H1 (cell line): ENCODE measurements at regions not wholly inside any gene's neighbourhood (a gene's known extent, or its start where the extent isn't known, plus 50 kb on each side); places are given as distances from the start of the nearest gene placed in this dataset.

Experiments
- CTCF ChIA-PET: fragments of 300-600 bp; sonication (Branson Sonifier 250); formaldehyde crosslinking; loops from one replicate; lab custom pipeline; 2021; ENCODE audit not compliant: partially characterized antibody; lab: Charles Lee
- POLR2A ChIA-PET: fragments of 300-600 bp; sonication (Branson Sonifier 250); formaldehyde crosslinking; loops from one replicate; lab custom pipeline; 2021; ENCODE audit warnings: inconsistent platforms; ENCODE audit not compliant: partially characterized antibody; lab: Charles Lee
- DNase-seq, 2 experiments: peaks; one replicate each; pipeline versions ENCODE4 v3.0.0 to v3.0.0-alpha.2; 2010 to 2022; ENCODE audit warnings: low spot score in 2 of 2, low read depth in 1 of 2, mixed read lengths in 1 of 2
- FAIRE-seq: peaks from 2 replicates; lab custom pipeline; 2011; peaks lifted over from hg19 to GRCh38; lab: Jason Lieb, UNC
- H2AFZ ChIP-seq: 2 replicates; pipeline ENCODE4 v1.8.1; 2012; ENCODE audit warnings: low read length, inconsistent platforms
- H2AK5ac ChIP-seq: 2 replicates; pipeline ENCODE4 v1.6.1; 2013; ENCODE audit warnings: low read depth, low read length
- H2BK120ac ChIP-seq: replicated peaks from 2 replicates; pipeline ENCODE3; 2013; ENCODE audit warnings: low read depth, low read length, inconsistent platforms
- H2BK12ac ChIP-seq: 2 replicates; pipeline ENCODE4 v1.6.1; 2013; ENCODE audit warnings: low read depth, low read length
- H2BK15ac ChIP-seq: 2 replicates; pipeline ENCODE4 v1.6.1; 2013; ENCODE audit warnings: low read length
- H2BK20ac ChIP-seq: 2 replicates; pipeline ENCODE4 v1.6.1; 2013; ENCODE audit warnings: low read length
- H2BK5ac ChIP-seq: 2 replicates; pipeline ENCODE4 v1.6.1; 2013; ENCODE audit warnings: low read depth, low read length
- H3K14ac ChIP-seq: 2 replicates; pipeline ENCODE4 v1.6.1; 2013; ENCODE audit warnings: inconsistent platforms; ENCODE audit not compliant: insufficient read length
- H3K18ac ChIP-seq: 2 replicates; pipeline ENCODE4 v1.6.1; 2013; ENCODE audit warnings: low read length; ENCODE audit errors: extremely low read depth
- H3K23ac ChIP-seq: 2 replicates; pipeline ENCODE4 v1.6.1; 2013; ENCODE audit warnings: inconsistent platforms; ENCODE audit not compliant: insufficient read length
- H3K23me2 ChIP-seq: 2 replicates; pipeline ENCODE4 v1.6.1; 2013; ENCODE audit warnings: low read depth, low read length
- H3K27ac ChIP-seq: 2 replicates; pipeline ENCODE4 v1.6.1; 2011; ENCODE audit warnings: low read depth, low read length, inconsistent platforms
- H3K27me3 ChIP-seq, 4 experiments: replicated peaks in 1 of 4; 1 replicate in 1 of 4; 2 replicates in 3 of 4; pipeline versions ENCODE4 v1.6.1 to v1.8.1; 2011 to 2013; ENCODE audit warnings: low read length in 3 of 4, mild to moderate bottlenecking in 3 of 4, inconsistent platforms in 2 of 4, mixed read lengths in 2 of 4, moderate library complexity in 1 of 4; ENCODE audit not compliant: control insufficient read depth in 3 of 4, insufficient read depth in 3 of 4; ENCODE audit errors: extremely low read depth in 1 of 4
- H3K36me3 ChIP-seq, 4 experiments: 2 replicates each; pipeline versions ENCODE4 v1.6.1 to v1.8.1; 2011 to 2013; ENCODE audit warnings: mild to moderate bottlenecking in 4 of 4, low read length in 3 of 4, moderate library complexity in 2 of 4, control low read depth in 1 of 4, inconsistent platforms in 1 of 4; ENCODE audit not compliant: insufficient read depth in 4 of 4, control insufficient read depth in 2 of 4
- H3K4ac ChIP-seq: replicated peaks from 2 replicates; pipeline ENCODE3; 2013; ENCODE audit warnings: low read length, low read depth, mixed read lengths, inconsistent platforms; ENCODE audit not compliant: insufficient read length
- H3K4me1 ChIP-seq, 4 experiments: replicated peaks in 1 of 4; 1 replicate in 1 of 4; 2 replicates in 3 of 4; pipeline versions ENCODE4 v1.6.1 to v1.8.1; 2011 to 2013; ENCODE audit warnings: low read length in 3 of 4, inconsistent platforms in 2 of 4, mixed read lengths in 1 of 4; ENCODE audit not compliant: insufficient read depth in 4 of 4, control insufficient read depth in 3 of 4
- H3K4me2 ChIP-seq, 2 experiments: 2 replicates each; pipeline versions ENCODE4 v1.6.1 to v1.8.1; 2011 to 2013; ENCODE audit warnings: low read depth in 2 of 2, low read length in 2 of 2, control low read depth in 1 of 2, inconsistent platforms in 1 of 2, mild to moderate bottlenecking in 1 of 2; ENCODE audit not compliant: insufficient read depth in 1 of 2
- H3K4me3 ChIP-seq, 4 experiments: fragments of 200-600, 300-600 bp in 1 of 4; sonication (generic), shearing (Covaris generic), sonication (Bioruptor Twin) in 1 of 4; 2 replicates each; pipeline versions ENCODE4 v1.5.1 to v1.8.1; 2011 to 2016; ENCODE audit warnings: low read length in 4 of 4, low read depth in 3 of 4, control low read depth in 2 of 4, inconsistent platforms in 2 of 4, mild to moderate bottlenecking in 2 of 4, mixed read lengths in 1 of 4, moderate library complexity in 1 of 4; ENCODE audit not compliant: insufficient read depth in 2 of 4; ENCODE audit errors: extremely low read depth in 1 of 4
- H3K56ac ChIP-seq: replicated peaks from 2 replicates; pipeline ENCODE3; 2013; ENCODE audit warnings: low read depth, mild to moderate bottlenecking, mixed read lengths, low read length, inconsistent platforms; ENCODE audit not compliant: insufficient read length
- H3K79me1 ChIP-seq: 2 replicates; pipeline ENCODE4 v1.6.1; 2013; ENCODE audit warnings: low read depth, low read length, control low read depth
- H3K79me2 ChIP-seq, 2 experiments: 2 replicates each; pipeline versions ENCODE4 v1.6.1 to v1.8.1; 2012 to 2013; ENCODE audit warnings: low read length in 2 of 2, mild to moderate bottlenecking in 2 of 2, inconsistent platforms in 1 of 2; ENCODE audit not compliant: insufficient read depth in 2 of 2, control insufficient read depth in 1 of 2
- H3K9ac ChIP-seq, 4 experiments: replicated peaks in 1 of 4; 1 replicate in 1 of 4; 2 replicates in 3 of 4; pipeline versions ENCODE4 v1.6.1 to v1.8.1; 2011 to 2013; ENCODE audit warnings: low read depth in 3 of 4, low read length in 3 of 4, control low read depth in 2 of 4, mild to moderate bottlenecking in 2 of 4, moderate library complexity in 2 of 4, inconsistent platforms in 1 of 4; ENCODE audit errors: extremely low read depth in 1 of 4
- H3K9me3 ChIP-seq, 2 experiments: 2 replicates each; pipeline versions ENCODE4 v1.6.1 to v1.8.1; 2012 to 2013; ENCODE audit warnings: mild to moderate bottlenecking in 2 of 2, moderate library complexity in 2 of 2, control low read depth in 1 of 2, inconsistent platforms in 1 of 2, low read depth in 1 of 2, low read length in 1 of 2, mixed read lengths in 1 of 2; ENCODE audit not compliant: insufficient read depth in 2 of 2
- H4K20me1 ChIP-seq, 2 experiments: replicated peaks in 1 of 2; 2 replicates each; pipeline versions ENCODE3 to v1.8.1; 2011 to 2013; ENCODE audit warnings: inconsistent platforms in 2 of 2, low read length in 2 of 2, mild to moderate bottlenecking in 1 of 2; ENCODE audit not compliant: insufficient read depth in 2 of 2, control insufficient read depth in 1 of 2
- H4K5ac ChIP-seq: 2 replicates; pipeline ENCODE4 v1.6.1; 2013; ENCODE audit warnings: low read length, low read depth, mixed read lengths, inconsistent platforms; ENCODE audit not compliant: insufficient read length
- H4K8ac ChIP-seq: 2 replicates; pipeline ENCODE4 v1.8.0; 2013; ENCODE audit warnings: mild to moderate bottlenecking, moderate library complexity, low read length, inconsistent platforms; ENCODE audit not compliant: insufficient read depth; ENCODE audit errors: extremely low read depth
- H4K91ac ChIP-seq: replicated peaks from 2 replicates; pipeline ENCODE3; 2013; ENCODE audit warnings: low read length, mixed read lengths, inconsistent platforms; ENCODE audit not compliant: insufficient read length
- BACH1 ChIP-seq: IDR thresholded peaks from 2 replicates; pipeline ENCODE4 v1.6.1; 2012; ENCODE audit warnings: low read length, improper control_type of control experiment
- CBX8 ChIP-seq: fragments of 300-800, 300-1000 bp; sonication (generic); IDR thresholded peaks from 2 replicates; pipeline ENCODE4 v1.7.1; 2016; ENCODE audit warnings: low read depth, low read length, borderline replicate concordance
- CHD1 ChIP-seq: IDR thresholded peaks from 2 replicates; pipeline ENCODE4 v1.6.1; 2012; ENCODE audit warnings: low read depth, low read length, improper control_type of control experiment
- CREB1 ChIP-seq: IDR thresholded peaks from 2 replicates; pipeline ENCODE4 v1.6.1; 2012; ENCODE audit warnings: inconsistent platforms
- HDAC2 ChIP-seq, 2 experiments: fragments of 300-600 bp in 1 of 2; sonication (generic) in 1 of 2; IDR thresholded peaks; 2 replicates each; pipeline ENCODE4 v1.6.1; 2011 to 2012; ENCODE audit warnings: low read depth in 2 of 2, low read length in 2 of 2, mild to moderate bottlenecking in 2 of 2, moderate library complexity in 2 of 2, borderline replicate concordance in 1 of 2, inconsistent platforms in 1 of 2
- MAFK ChIP-seq: IDR thresholded peaks from 2 replicates; pipeline ENCODE4 v1.6.1; 2012; ENCODE audit warnings: low read depth, mild to moderate bottlenecking, improper control_type of control experiment, low read length
- PHF8 ChIP-seq: fragments of 200-600 bp; sonication (generic); conservative IDR thresholded peaks from 2 replicates; pipeline ENCODE4 v1.7.1; 2012; ENCODE audit warnings: low read depth, mild to moderate bottlenecking, inconsistent platforms, low read length, moderate library complexity
- POU5F1 ChIP-seq: IDR thresholded peaks from 2 replicates; pipeline ENCODE4 v1.6.1; 2011; ENCODE audit warnings: low read depth, mild to moderate bottlenecking, low read length, moderate library complexity
- RBBP5 ChIP-seq: IDR thresholded peaks from 2 replicates; pipeline ENCODE4 v1.7.1; 2012; ENCODE audit warnings: low read depth, mild to moderate bottlenecking, inconsistent platforms, low read length, moderate library complexity, borderline replicate concordance
- RXRA ChIP-seq: IDR thresholded peaks from 2 replicates; pipeline ENCODE4 v1.6.1; 2011; ENCODE audit warnings: low read depth, mild to moderate bottlenecking, low read length, moderate library complexity; ENCODE audit not compliant: insufficient read depth
- SIN3A ChIP-seq, 2 experiments: IDR thresholded peaks in 1 of 2; conservative IDR thresholded peaks in 1 of 2; 2 replicates each; pipeline ENCODE4 v1.6.1; 2011 to 2012; ENCODE audit warnings: low read length in 2 of 2, improper control_type of control experiment in 1 of 2, low read depth in 1 of 2, mild to moderate bottlenecking in 1 of 2
- SIX5 ChIP-seq: IDR thresholded peaks from 2 replicates; pipeline ENCODE4 v1.6.1; 2011; ENCODE audit warnings: mild to moderate bottlenecking, low read depth, low read length
- SP1 ChIP-seq: IDR thresholded peaks from 2 replicates; pipeline ENCODE4 v1.6.1; 2011; ENCODE audit warnings: low read depth, low read length
- TAF1 ChIP-seq: IDR thresholded peaks from 2 replicates; pipeline ENCODE4 v1.6.1; 2011; ENCODE audit warnings: mild to moderate bottlenecking, low read depth, low read length
- TAF7 ChIP-seq: optimal IDR thresholded peaks from 2 replicates; pipeline ENCODE3; 2011; ENCODE audit warnings: low read depth, mild to moderate bottlenecking, inconsistent platforms, low read length, moderate library complexity, borderline replicate concordance
- TBP ChIP-seq: IDR thresholded peaks from 2 replicates; pipeline ENCODE4 v1.6.1; 2011; ENCODE audit warnings: low read depth, low read length, improper control_type of control experiment

DNA sequence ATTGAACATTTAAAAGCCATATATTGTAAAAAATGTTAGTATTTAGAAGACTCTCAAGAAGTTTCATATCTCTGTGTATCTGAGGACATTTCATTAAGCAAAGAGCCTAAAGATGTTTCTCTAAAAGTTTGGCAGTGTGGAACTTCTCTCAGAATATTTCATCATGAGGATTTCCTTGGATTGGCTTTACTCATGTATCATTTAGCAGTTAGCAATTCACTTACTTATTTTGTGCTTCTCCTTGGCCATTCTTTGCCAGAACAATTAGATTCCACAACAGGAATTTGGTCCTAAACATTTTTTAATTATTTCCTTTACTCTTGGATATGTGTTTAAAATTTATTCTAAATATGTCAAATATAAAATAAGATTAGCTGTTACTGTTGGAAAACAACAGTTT lies 345.0 kb upstream of the LRRTM4 start:
- Histone ChIP-seq H3K36me3 (no peaks in the 10 kb centered on the region), H2BK15ac (no peak overlapping the region), H3K56ac (no peak overlapping the region), H3K23ac (no peak overlapping the region), H3K23me2 (no peaks in the 10 kb centered on the region), H2BK12ac (no peak overlapping the region), H2AFZ (no peak overlapping the region), H2BK20ac (no peak overlapping the region), H3K4me2 (no peak overlapping the region), H3K4me3 (no peak overlapping the region), H3K18ac (no peak overlapping the region), H2BK120ac (no peak overlapping the region), H3K27me3 (no peaks in the 10 kb centered on the region), H2BK5ac (no peak overlapping the region), H3K4ac (no peak overlapping the region), H3K79me2 (no peaks in the 10 kb centered on the region), H3K27ac (no peak overlapping the region), H4K8ac (no peak overlapping the region), H3K9me3 (no peaks in the 10 kb centered on the region), H3K9ac (no peak overlapping the region), H3K79me1 (no peaks in the 10 kb centered on the region), H2AK5ac (no peak overlapping the region), H4K5ac (no peak overlapping the region), H3K14ac (no peak overlapping the region), H4K91ac (no peak overlapping the region), H3K4me1 (0 out of 7 replicates have a peak, but pooled peaks cover 0 to 3% (median 0%) of the 10 kb centered on the region in 4 experiments), H4K20me1 (no peaks in the 10 kb centered on the region)
- POLR2A ChIA-PET = no interaction called here
- DNase-seq (no peak), FAIRE-seq (no peak)
- CTCF ChIA-PET = no interaction called here
- TF ChIP-seq TBP (no peak), CBX8 (no peak), HDAC2 (IDR thresholded peaks at IDR 0.05; ENCODE audit: borderline replicate concordance in 1 of 2, low read depth in 2 of 2, low read length in 2 of 2) (no peak), SIX5 (no peak), SIN3A (conservative IDR thresholded peaks at IDR 0.05 in 1 of 2, IDR thresholded peaks at IDR 0.05 in 1 of 2; ENCODE audit: low read depth in 1 of 2, low read length in 2 of 2) (no peak), BACH1 (no peak), PHF8 (no peak), TAF1 (no peak), MAFK (no peak), RXRA (no peak), SP1 (no peak), POU5F1 (no peak), CHD1 (no peak), TAF7 (no peak), CREB1 (no peak), RBBP5 (no peak)
